ENCODE measurements at regions not wholly inside any gene's neighbourhood (a gene's known extent, or its start where the extent isn't known, plus 50 kb on each side); places are given as distances from the start of the nearest gene placed in this dataset.

DNA sequence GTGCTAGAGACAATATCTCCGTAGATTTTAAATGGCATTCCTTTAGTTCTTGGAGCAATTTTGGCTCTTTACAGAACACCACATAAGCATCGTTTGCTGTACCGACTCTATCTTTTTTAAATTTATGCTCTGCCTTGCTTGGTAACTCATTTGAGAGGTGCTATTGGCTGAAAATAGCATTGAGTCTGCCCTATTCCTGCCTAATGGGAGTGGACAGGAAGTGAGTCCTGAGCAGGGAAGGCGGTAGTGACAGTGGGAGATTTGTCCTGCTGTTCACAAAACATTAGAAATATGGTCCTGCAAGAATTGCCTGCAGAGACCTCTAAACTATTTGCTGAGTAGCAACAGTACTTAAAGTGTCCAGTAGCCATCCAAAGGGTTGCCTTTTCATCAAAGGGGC lies 115.2 kb upstream of the IFNE start:
- DNase-seq (ENCODE audit: insufficient read length, low spot score) (no peak), FAIRE-seq (no peak)
- TF ChIP-seq, protein P1, sequence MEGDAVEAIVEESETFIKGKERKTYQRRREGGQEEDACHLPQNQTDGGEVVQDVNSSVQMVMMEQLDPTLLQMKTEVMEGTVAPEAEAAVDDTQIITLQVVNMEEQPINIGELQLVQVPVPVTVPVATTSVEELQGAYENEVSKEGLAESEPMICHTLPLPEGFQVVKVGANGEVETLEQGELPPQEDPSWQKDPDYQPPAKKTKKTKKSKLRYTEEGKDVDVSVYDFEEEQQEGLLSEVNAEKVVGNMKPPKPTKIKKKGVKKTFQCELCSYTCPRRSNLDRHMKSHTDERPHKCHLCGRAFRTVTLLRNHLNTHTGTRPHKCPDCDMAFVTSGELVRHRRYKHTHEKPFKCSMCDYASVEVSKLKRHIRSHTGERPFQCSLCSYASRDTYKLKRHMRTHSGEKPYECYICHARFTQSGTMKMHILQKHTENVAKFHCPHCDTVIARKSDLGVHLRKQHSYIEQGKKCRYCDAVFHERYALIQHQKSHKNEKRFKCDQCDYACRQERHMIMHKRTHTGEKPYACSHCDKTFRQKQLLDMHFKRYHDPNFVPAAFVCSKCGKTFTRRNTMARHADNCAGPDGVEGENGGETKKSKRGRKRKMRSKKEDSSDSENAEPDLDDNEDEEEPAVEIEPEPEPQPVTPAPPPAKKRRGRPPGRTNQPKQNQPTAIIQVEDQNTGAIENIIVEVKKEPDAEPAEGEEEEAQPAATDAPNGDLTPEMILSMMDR (IDR thresholded peaks at IDR 0.05; ENCODE audit: insufficient read depth, missing control alignments) = no peak

DNA sequence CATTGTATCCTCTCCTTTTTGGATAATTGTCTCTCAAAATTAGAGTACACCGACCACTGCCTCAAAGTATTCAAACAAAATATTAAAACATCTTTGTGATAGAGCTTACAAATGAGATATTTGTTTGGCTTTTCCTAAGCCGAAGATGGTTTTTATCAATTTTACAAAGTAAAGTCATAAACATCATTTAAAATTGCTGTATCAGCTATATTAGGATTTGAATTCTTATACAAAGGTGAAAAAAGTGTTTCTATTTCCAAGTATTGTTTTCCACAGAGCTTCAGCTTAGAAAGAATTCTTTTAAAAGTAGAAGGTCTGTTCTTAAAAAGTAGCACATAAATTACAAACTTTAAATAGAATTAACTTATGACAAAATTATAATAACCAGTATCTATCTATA lies 116.6 kb upstream of the IFNE start:
- DNase-seq (ENCODE audit: insufficient read length, low spot score) (no peak), FAIRE-seq (no peak)
- TF ChIP-seq, protein P1 (IDR thresholded peaks at IDR 0.05; ENCODE audit: insufficient read depth, missing control alignments) = no peak

DNA sequence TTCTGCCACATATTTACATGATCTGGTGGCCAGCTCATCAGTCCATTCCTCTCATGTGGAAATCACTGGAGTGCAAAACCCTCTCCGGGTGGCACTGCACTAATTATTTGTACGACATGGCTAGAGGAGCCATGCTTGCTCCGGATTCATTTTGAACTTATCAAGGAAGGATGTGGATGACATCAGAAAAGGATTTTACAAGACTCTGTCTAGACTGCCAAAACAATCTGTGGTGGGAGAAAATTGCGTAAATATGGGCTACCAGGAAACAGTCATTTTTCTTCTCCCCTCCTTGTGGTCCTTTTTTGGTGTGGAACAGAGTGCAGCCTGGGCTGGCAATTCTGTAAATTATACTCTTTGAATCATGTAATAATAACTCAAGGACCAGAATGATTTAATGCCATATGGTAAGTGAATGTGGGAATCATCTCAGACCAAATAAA lies 123.4 kb upstream of the IFNE start:
- TF ChIP-seq, protein P1 (IDR thresholded peaks at IDR 0.05; ENCODE audit: insufficient read depth, missing control alignments) = no peak
- FAIRE-seq (no peak), DNase-seq (ENCODE audit: insufficient read length, low spot score) (no peak)

DNA sequence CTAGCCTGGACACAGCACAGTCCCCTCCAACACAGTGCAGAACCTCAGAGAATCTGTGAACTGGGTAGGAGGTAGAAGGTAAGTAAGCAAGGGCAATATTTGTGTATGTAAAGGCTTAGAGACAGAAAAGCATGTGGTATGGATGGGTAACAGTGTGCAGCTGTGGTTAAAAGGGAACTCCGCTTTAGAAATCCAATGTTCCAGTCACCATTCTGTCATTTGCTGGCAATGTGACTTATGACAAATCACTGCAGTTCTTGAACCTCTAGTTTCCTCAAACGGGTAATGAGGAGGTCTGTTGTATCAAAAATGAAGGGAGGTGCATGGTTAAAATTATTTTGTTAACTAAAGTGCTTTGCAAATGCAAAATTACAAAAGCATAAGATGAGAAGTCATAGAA lies 125.5 kb upstream of the IFNE start:
- DNase-seq (ENCODE audit: insufficient read length, low spot score) (no peak), FAIRE-seq (no peak)
- TF ChIP-seq, protein P1 (IDR thresholded peaks at IDR 0.05; ENCODE audit: insufficient read depth, missing control alignments) = no peak

DNA sequence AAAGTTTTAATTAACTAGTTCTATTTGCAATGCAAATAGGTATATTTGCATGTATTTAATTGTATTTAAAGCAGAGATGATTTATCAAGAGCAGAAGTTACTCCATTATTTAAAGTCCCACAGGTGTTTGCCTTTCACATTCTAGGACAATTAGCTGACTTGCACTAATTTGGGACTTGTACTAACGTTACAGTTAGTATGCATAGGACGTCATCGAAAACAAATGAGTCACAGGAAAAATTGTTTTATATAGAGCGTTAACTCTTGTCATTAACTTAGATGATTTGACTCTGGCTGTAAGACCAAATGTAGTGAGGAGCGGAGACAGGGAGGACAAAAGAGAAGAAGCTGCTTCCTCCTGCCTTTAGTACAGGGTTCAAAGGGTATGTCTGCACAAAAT lies 126.1 kb upstream of the IFNE start:
- FAIRE-seq = no peak
- DNase-seq (ENCODE audit: insufficient read length, low spot score) = no peak
- TF ChIP-seq, protein P1 (IDR thresholded peaks at IDR 0.05; ENCODE audit: insufficient read depth, missing control alignments) = no peak

DNA sequence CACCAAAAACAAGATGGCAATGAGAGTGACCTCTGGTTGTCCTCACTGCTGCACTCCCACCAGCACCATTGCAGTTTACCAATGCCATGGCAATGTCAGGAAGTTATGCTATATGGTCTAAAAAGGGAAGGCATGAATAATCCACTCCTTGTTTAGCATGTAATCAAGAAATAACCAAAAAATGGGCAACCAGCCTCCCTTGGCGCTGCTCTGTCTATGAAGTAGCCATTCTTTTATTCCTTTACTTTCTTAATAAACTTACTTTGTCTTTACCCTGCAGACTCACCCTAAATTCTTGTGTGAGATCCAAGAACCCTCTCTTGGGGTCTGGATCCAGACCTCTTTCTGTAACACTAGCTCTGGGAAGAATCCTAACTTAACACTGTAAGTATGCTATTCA lies 127.4 kb upstream of the IFNE start:
- DNase-seq (ENCODE audit: insufficient read length, low spot score) (no peak), FAIRE-seq (no peak)
- TF ChIP-seq, protein P1 (IDR thresholded peaks at IDR 0.05; ENCODE audit: insufficient read depth, missing control alignments) = no peak

DNA sequence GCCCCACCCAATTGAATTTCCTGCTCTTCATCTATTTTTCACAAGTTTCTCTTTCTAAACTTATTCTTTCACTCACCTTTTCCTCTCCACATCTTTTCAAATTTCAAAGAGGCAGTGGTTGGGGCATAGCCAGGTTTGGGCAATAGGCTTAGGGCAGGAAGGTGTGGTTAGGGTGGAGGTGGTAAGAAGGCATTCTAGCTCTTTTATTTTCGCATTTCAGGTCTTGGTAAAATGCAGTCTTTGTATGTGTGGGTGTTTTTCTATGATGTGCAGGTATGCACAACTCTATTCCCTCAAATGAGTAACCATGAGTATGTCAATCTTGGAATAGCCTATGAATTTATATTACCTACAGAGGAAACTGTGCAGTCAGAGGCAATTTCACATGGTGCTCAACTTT lies 129.8 kb upstream of the IFNE start:
- DNase-seq (ENCODE audit: insufficient read length, low spot score) (no peak), FAIRE-seq (no peak)
- TF ChIP-seq, protein P1 (IDR thresholded peaks at IDR 0.05; ENCODE audit: insufficient read depth, missing control alignments) = no peak

Measured in D721Med (cell line).